Left ventricle myocardium inferior (tissue), 1 donor: ENCODE measurements at regions not wholly inside any gene's neighbourhood (a gene's known extent, or its start where the extent isn't known, plus 50 kb on each side); places are given as distances from the start of the nearest gene placed in this dataset.

Experiments
- DNase-seq: peaks from one replicate; pipeline ENCODE4 v3.0.0-alpha.2; 2020
- H3K27ac ChIP-seq: fragments of 200-600 bp; replicated peaks from 2 replicates; pipeline ENCODE4 v1.8.0; 2021
- H3K27me3 ChIP-seq: fragments of 200-600 bp; 2 replicates; pipeline ENCODE4 v1.8.0; 2021; ENCODE audit warnings: low read depth
- H3K36me3 ChIP-seq: fragments of 200-600 bp; 2 replicates; pipeline ENCODE4 v1.8.0; 2021
- H3K4me1 ChIP-seq: fragments of 200-600 bp; 2 replicates; pipeline ENCODE4 v1.8.0; 2021
- H3K4me3 ChIP-seq: fragments of 200-600 bp; 2 replicates; pipeline ENCODE4 v1.8.0; 2021; ENCODE audit warnings: mild to moderate bottlenecking, moderate library complexity
- H3K9me3 ChIP-seq: fragments of 200-600 bp; replicated peaks from 2 replicates; pipeline ENCODE4 v1.8.0; 2021
- CTCF ChIP-seq: fragments of 200-600 bp; IDR thresholded peaks from 2 replicates; pipeline ENCODE4 v1.8.0; 2021; ENCODE audit warnings: antibody characterized with exemption, mild to moderate bottlenecking, borderline replicate concordance
- intact Hi-C: fragments of 100-400 bp; cut with micrococcal nuclease; formaldehyde crosslinking; loops from one replicate; pipeline ENCODE4 v1.11.0; 2022
- donor health status: DM: no; HTN: yes; CAD: no; lungs with severe emphysema.

- TF ChIP-seq CTCF = no peak
Observed at GRCh38 chr5:67268231-67269021, 71.8 kb upstream of the CD180 start.

GRCh38 chr5:67267512-67268216 lies 71.1 kb upstream of the CD180 start:
- no peak for TF ChIP-seq CTCF
- intact Hi-C loops = no loop called here
- peaks cover 33% of the 10 kb centered on the region for H3K4me1 ChIP-seq
- no peaks in the 10 kb centered on the region for H3K27me3 ChIP-seq
- no peaks in the 10 kb centered on the region for H3K36me3 ChIP-seq
- no peak overlapping the region for H3K4me3 ChIP-seq
- H3K27ac ChIP-seq = peak overlapping the region; percentile 92
- peak; percentile 68 for DNase-seq
- no peaks in the 10 kb centered on the region for H3K9me3 ChIP-seq

More at GRCh38 chr5:67268231-67269021, 71.8 kb upstream of the CD180 start:
- Histone ChIP-seq H3K4me3 (peak overlapping the region; percentile 44), H3K4me1 (peaks cover 33% of the 10 kb centered on the region), H3K36me3 (no peaks in the 10 kb centered on the region), H3K9me3 (no peaks in the 10 kb centered on the region), H3K27ac (peak overlapping the region; percentile 92), H3K27me3 (no peaks in the 10 kb centered on the region)
- DNase-seq = peak; percentile 71
- intact Hi-C loops = no loop called here

- peaks cover 33% of the 10 kb centered on the region for H3K4me1 ChIP-seq
- H3K36me3 ChIP-seq = no peaks in the 10 kb centered on the region
- no peak for TF ChIP-seq CTCF
- no peaks in the 10 kb centered on the region for H3K9me3 ChIP-seq
- H3K27me3 ChIP-seq = no peaks in the 10 kb centered on the region
- DNase-seq = no peak
- intact Hi-C loops = no loop called here
- H3K4me3 ChIP-seq = no peak overlapping the region
- H3K27ac ChIP-seq = peak overlapping the region; percentile 92
Observed at GRCh38 chr5:67266654-67267350, 70.2 kb upstream of the CD180 start.

GRCh38 chr5:67265951-67266350 lies 69.4 kb upstream of the CD180 start:
- DNase-seq = no peak
- H3K27me3 ChIP-seq = no peaks in the 10 kb centered on the region
- no peak for TF ChIP-seq CTCF
- H3K9me3 ChIP-seq = no peaks in the 10 kb centered on the region
- no peak overlapping the region for H3K27ac ChIP-seq
- H3K4me1 ChIP-seq = peaks cover 33% of the 10 kb centered on the region
- H3K4me3 ChIP-seq = no peak overlapping the region
- intact Hi-C loops = no loop called here
- H3K36me3 ChIP-seq = no peaks in the 10 kb centered on the region

- H3K4me1 ChIP-seq = peaks cover 17% of the 10 kb centered on the region
- intact Hi-C loops = no loop called here
- no peak for DNase-seq
- no peak for TF ChIP-seq CTCF
- H3K9me3 ChIP-seq = no peaks in the 10 kb centered on the region
- no peaks in the 10 kb centered on the region for H3K36me3 ChIP-seq
- H3K27me3 ChIP-seq = no peaks in the 10 kb centered on the region
- H3K27ac ChIP-seq = no peak overlapping the region
- no peak overlapping the region for H3K4me3 ChIP-seq
Observed at GRCh38 chr5:67263656-67264408, 67.2 kb upstream of the CD180 start.
